DND-41 (cell line): ENCODE measurements at regions not wholly inside any gene's neighbourhood (a gene's known extent, or its start where the extent isn't known, plus 50 kb on each side); places are given as distances from the start of the nearest gene placed in this dataset.

Experiments
- ATAC-seq: fragments of 200-7000 bp; cut with Tn5 transposase; 3 replicates; pipeline ENCODE4 v1.9.1; 2021; ENCODE audit warnings: low read depth; ENCODE audit not compliant: insufficient read depth
- DNase-seq: peaks from one replicate; pipeline ENCODE4 v3.0.0-alpha.2; 2020
- H2AFZ ChIP-seq: 2 replicates; pipeline ENCODE4 v1.6.0; 2012; ENCODE audit warnings: low read depth, low read length
- H3K27ac ChIP-seq: 2 replicates; pipeline ENCODE4 v1.5.1; 2012; ENCODE audit warnings: low read length, inconsistent platforms
- H3K27me3 ChIP-seq: fragments of 200-600 bp; sonication (generic); 2 replicates; pipeline ENCODE4 v1.6.0; 2012; ENCODE audit warnings: low read length, mild to moderate bottlenecking, inconsistent platforms; ENCODE audit not compliant: insufficient read depth, poor library complexity
- H3K36me3 ChIP-seq: 2 replicates; pipeline ENCODE4 v1.5.1; 2012; ENCODE audit warnings: low read length, inconsistent platforms; ENCODE audit not compliant: insufficient read depth
- H3K4me1 ChIP-seq: 2 replicates; pipeline ENCODE4 v1.5.1; 2012; ENCODE audit warnings: mild to moderate bottlenecking, low read length; ENCODE audit not compliant: insufficient read depth
- H3K4me2 ChIP-seq: 2 replicates; pipeline ENCODE4 v1.6.0; 2012; ENCODE audit warnings: mild to moderate bottlenecking, moderate library complexity, low read length, inconsistent platforms; ENCODE audit not compliant: insufficient read depth
- H3K4me3 ChIP-seq, 2 experiments: fragments of 200-600 bp in 1 of 2; shearing (Covaris generic) in 1 of 2; 2 replicates each; pipeline ENCODE4 v1.5.1; 2012 to 2016; ENCODE audit warnings: inconsistent platforms in 2 of 2, low read length in 2 of 2, mild to moderate bottlenecking in 2 of 2, low read depth in 1 of 2, moderate library complexity in 1 of 2
- H3K79me2 ChIP-seq: 2 replicates; pipeline ENCODE4 v1.6.0; 2012; ENCODE audit warnings: low read length, inconsistent platforms; ENCODE audit not compliant: insufficient read depth
- H3K9ac ChIP-seq: 2 replicates; pipeline ENCODE4 v1.6.0; 2012; ENCODE audit warnings: low read depth, mild to moderate bottlenecking, inconsistent platforms, low read length, moderate library complexity
- H3K9me3 ChIP-seq: 2 replicates; pipeline ENCODE4 v1.5.1; 2012; ENCODE audit warnings: low read length, moderate library complexity, mild to moderate bottlenecking, inconsistent platforms; ENCODE audit not compliant: insufficient read depth, severe bottlenecking
- H4K20me1 ChIP-seq: 2 replicates; pipeline ENCODE4 v1.6.0; 2012; ENCODE audit warnings: low read length; ENCODE audit not compliant: insufficient read depth
- EZH2 ChIP-seq: IDR thresholded peaks from 3 replicates; pipeline ENCODE4 v1.6.1; 2012; ENCODE audit warnings: borderline replicate concordance, low read depth, mild to moderate bottlenecking, moderate library complexity, low read length, inconsistent platforms; ENCODE audit not compliant: severe bottlenecking
- TF ChIP-seq, protein P1 (sequence below): IDR thresholded peaks from 2 replicates; pipeline ENCODE4 v1.5.1; 2012; ENCODE audit warnings: borderline replicate concordance, low read length, moderate library complexity, mild to moderate bottlenecking; ENCODE audit not compliant: poor library complexity, severe bottlenecking; ENCODE audit errors: extremely low read depth

DNA sequence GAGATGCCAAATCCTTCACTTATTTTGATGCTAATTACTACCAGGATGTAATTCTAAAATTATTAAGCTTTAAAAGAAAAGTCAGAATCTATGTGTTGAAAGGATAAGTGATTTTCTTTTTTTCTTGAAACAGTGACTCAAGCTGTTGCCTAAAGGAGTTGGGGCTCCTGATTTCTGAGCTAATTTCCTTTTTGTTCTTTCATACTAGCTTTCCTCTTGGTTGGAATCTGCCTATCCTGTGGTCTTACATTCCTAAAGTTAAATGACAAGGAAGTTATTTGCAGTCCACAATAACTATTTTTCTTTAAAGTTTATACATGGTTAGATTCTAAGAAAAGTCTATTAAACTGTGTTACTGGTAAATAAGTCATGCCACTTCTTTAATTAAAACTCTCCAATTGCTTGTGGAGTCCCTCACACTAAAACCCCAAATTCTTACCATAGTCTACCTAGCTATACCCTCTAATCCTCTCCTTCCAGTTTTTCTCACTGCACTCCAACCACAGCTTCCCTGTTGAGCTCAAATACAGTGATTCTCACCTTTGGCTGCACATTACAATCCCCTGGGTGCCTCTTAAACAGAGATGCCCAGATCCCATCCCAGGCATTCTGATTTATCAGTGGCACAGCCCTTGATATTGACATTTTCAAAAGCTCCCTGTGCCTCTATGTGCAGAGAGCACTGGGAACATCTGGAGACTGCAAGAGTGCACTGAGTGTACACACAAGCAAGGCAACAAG, 63.3 kb upstream of the EFEMP1 start:
- no peak overlapping the region for H2AFZ ChIP-seq

DNA sequence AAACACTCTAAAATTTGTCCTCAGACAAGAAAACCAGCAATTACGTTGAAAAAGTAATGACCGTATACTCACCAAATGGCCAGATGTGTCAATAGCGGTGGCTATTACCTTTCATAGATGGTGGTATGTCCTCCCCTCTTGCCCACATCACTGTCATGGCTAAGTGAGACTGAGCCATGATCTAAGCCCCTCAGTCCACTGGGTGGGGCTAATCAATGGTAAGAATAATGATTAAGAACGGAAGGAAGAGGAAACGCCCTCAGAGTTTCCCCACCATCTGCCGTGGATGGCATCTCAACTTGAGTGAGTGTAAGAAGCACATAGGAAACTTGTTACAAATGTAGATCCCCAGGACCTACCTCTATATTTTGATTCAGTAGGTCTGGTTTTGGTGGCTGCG, 65.8 kb upstream of the EFEMP1 start:
- ATAC-seq = no peak; the same call in 2 of the 3 replicates
- Histone ChIP-seq H2AFZ (no peak overlapping the region), H3K4me3 (no peak overlapping the region), H3K36me3 (no peaks in the 10 kb centered on the region), H3K4me2 (no peak overlapping the region), H4K20me1 (no peaks in the 10 kb centered on the region; the same call in 1 of the 2 replicates), H3K4me1 (no peaks in the 10 kb centered on the region), H3K9me3 (no peaks in the 10 kb centered on the region), H3K9ac (no peak overlapping the region), H3K79me2 (no peaks in the 10 kb centered on the region), H3K27me3 (no peaks in the 10 kb centered on the region), H3K27ac (no peak overlapping the region)
- no peak for TF ChIP-seq EZH2
- TF ChIP-seq, protein P1, sequence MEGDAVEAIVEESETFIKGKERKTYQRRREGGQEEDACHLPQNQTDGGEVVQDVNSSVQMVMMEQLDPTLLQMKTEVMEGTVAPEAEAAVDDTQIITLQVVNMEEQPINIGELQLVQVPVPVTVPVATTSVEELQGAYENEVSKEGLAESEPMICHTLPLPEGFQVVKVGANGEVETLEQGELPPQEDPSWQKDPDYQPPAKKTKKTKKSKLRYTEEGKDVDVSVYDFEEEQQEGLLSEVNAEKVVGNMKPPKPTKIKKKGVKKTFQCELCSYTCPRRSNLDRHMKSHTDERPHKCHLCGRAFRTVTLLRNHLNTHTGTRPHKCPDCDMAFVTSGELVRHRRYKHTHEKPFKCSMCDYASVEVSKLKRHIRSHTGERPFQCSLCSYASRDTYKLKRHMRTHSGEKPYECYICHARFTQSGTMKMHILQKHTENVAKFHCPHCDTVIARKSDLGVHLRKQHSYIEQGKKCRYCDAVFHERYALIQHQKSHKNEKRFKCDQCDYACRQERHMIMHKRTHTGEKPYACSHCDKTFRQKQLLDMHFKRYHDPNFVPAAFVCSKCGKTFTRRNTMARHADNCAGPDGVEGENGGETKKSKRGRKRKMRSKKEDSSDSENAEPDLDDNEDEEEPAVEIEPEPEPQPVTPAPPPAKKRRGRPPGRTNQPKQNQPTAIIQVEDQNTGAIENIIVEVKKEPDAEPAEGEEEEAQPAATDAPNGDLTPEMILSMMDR = no peak
- DNase-seq = no peak

More for the DNA sequence above, 63.3 kb upstream of the EFEMP1 start:
- no peaks in the 10 kb centered on the region; the same call in 1 of the 2 replicates for H4K20me1 ChIP-seq
- H3K27ac ChIP-seq = no peak overlapping the region
- H3K36me3 ChIP-seq = no peaks in the 10 kb centered on the region
- no peaks in the 10 kb centered on the region for H3K79me2 ChIP-seq
- H3K4me2 ChIP-seq = no peak overlapping the region
- no peaks in the 10 kb centered on the region for H3K9me3 ChIP-seq
- H3K4me1 ChIP-seq = no peaks in the 10 kb centered on the region
- H3K4me3 ChIP-seq = no peak overlapping the region
- H3K9ac ChIP-seq = no peak overlapping the region
- DNase-seq (no peak), ATAC-seq (no peak)
- TF ChIP-seq, protein P1 = no peak
- no peaks in the 10 kb centered on the region for H3K27me3 ChIP-seq

DNA sequence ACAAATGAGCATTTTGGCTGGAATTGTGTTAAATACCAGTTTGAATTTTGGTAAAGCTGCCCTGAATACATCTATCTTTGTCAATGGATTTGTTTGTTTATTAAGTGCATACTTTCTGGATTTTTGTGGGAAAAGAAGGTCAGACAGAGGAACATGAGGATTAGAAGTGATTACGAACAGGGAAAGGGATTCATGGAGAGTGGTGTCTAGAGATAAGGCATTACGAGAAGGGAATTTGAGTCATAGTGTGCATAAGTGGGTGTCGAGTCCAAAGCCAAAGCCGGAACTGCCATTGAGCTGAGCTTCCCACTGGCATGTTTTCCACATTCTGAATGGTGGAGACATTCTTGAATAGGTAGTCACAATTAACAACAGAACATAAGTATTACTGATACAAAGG, 68.9 kb upstream of the EFEMP1 start:
- no peaks in the 10 kb centered on the region for H4K20me1 ChIP-seq
- no peak for DNase-seq
- H3K9ac ChIP-seq = no peak overlapping the region
- no peak for TF ChIP-seq EZH2
- TF ChIP-seq, protein P1 = no peak
- H3K4me1 ChIP-seq = no peaks in the 10 kb centered on the region
- no peaks in the 10 kb centered on the region for H3K36me3 ChIP-seq
- H3K4me2 ChIP-seq = no peak overlapping the region
- H3K27ac ChIP-seq = no peak overlapping the region
- H3K27me3 ChIP-seq = no peaks in the 10 kb centered on the region
- no peak overlapping the region for H2AFZ ChIP-seq
- ATAC-seq = no peak
- no peaks in the 10 kb centered on the region for H3K9me3 ChIP-seq
- no peak overlapping the region for H3K4me3 ChIP-seq
- H3K79me2 ChIP-seq = no peaks in the 10 kb centered on the region

DNA sequence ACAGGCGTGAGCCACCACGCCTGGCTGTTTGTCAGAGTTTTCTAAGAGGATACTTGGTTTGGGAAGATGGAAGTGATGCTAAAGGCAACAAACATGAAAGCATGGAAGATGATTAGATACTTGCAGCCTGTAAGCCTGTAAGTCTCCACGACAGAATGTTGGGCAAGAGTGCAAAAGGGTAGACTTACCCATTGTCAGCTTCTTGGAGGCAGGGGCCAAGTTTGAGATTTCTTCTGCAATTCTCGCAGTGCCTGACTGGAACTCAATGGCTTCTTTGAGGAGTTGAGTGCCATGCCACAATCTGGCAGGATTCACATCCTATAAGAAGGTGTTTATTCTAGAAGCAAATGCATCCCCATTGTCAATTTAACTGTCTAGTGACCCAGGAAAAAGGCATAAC, 70.1 kb upstream of the EFEMP1 start:
- Histone ChIP-seq H3K79me2 (no peaks in the 10 kb centered on the region), H4K20me1 (no peaks in the 10 kb centered on the region), H3K4me3 (no peak overlapping the region), H3K9me3 (no peaks in the 10 kb centered on the region), H3K27ac (no peak overlapping the region), H3K4me1 (no peaks in the 10 kb centered on the region), H3K27me3 (no peaks in the 10 kb centered on the region), H2AFZ (no peak overlapping the region), H3K4me2 (no peak overlapping the region), H3K9ac (no peak overlapping the region), H3K36me3 (no peaks in the 10 kb centered on the region)
- DNase-seq (no peak), ATAC-seq (no peak)
- no peak for TF ChIP-seq EZH2
- TF ChIP-seq, protein P1 = no peak
